Right lobe of liver (tissue), 4 donors: ENCODE measurements at regions not wholly inside any gene's neighbourhood (a gene's known extent, or its start where the extent isn't known, plus 50 kb on each side); places are given as distances from the start of the nearest gene placed in this dataset.

Experiments
- CTCF ChIP-seq, 4 donors: fragments of 200-600 bp in 3 of 4; fragments of 450-650 bp in 1 of 4; IDR thresholded peaks; one replicate each; pipeline versions ENCODE4 v1.5.1 to v1.8.0; 2016 to 2022; ENCODE audit warnings: antibody characterized with exemption in 4 of 4, mild to moderate bottlenecking in 2 of 4
- POLR2A ChIP-seq: fragments of 450-650 bp; IDR thresholded peaks from one replicate; pipeline ENCODE4 v1.6.1; 2017; ENCODE audit warnings: antibody characterized with exemption, mild to moderate bottlenecking
- donor health status: DM: no; HTN: no; CAD: no.
- donor health status: DM: no; HTN: no; CAD: no.
- donor health status: DM: no; HTN: yes; CAD: no.

DNA sequence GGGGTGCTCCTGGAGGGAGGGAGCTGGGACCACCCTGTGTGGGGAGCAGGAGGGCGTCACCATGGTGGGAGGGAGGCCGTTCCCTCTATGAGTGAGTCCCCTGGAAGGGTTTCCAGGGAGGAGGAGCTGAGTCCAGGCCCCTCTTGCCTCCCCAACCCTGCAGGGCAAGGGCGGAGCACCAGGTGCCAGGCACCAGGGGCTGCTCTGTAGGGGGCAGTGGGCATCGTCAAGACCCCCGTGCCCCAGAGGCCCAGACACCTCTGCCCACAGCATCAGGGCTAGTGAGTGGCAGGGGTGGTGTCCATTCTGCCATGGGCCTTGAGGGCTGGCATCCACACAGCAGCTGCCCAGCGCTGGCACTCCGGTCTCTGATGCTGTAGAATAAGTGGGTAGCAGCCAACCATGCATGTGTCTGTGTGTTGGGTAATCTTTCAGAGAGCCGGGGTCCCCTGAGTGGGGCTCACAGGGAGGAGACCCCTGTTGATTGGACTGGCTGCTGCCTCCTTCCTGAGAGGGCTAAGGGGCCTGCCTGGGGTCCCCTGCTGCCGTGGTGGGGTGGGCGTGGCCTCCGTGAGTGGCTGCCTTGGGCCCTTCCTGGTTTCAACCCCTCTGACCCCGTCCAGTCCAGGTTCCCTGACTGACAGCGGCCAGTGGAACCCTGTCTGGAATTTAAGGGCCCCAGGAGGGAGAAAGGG, 72.7 kb upstream of the RNU6ATAC start:
- TF ChIP-seq CTCF (IDR thresholded peaks at IDR 0.05) = no peak
- no peak for TF ChIP-seq POLR2A
